ENCODE measurements at regions not wholly inside any gene's neighbourhood (a gene's known extent, or its start where the extent isn't known, plus 50 kb on each side); places are given as distances from the start of the nearest gene placed in this dataset.

DNA sequence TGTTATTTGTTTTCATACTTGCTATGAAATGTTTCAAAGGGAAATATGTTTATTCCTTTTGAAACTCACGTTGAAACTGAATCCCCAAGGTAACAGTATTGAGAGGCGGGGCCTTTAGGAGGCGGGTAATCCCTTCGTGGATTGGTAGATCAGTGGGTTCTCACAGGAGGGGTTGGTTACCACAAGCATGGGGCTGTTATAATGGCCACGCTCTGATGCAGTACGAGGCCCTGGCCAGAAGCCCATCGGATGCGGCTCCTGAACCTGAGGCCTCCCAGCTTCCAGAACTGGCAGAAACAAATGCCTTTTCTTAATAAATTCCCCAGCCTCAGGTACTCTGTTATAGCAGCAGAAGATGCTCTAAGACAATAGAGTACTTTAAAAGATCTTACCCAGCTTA is 135.7 kb downstream of the ASB1 start:
- H3K36me3 ChIP-seq = no peaks in the 10 kb centered on the region
- ATAC-seq = no peak
- WGBS, 4 donors = 67 to 75% (median 73%) methylated on average over 8 of the region's 8 CpGs
- H3K27ac ChIP-seq = no peak overlapping the region
- intact Hi-C loops (cut with DNase I) = no loop called here
- peaks cover 0 to 19% (median 0%) of the 10 kb centered on the region in 9 donors for H3K27me3 ChIP-seq
- H3K9me3 ChIP-seq = no peaks in the 10 kb centered on the region
- peaks cover 0 to 7% (median 0%) of the 10 kb centered on the region in 12 donors for H3K4me1 ChIP-seq
- no peak for TF ChIP-seq POLR2A (IDR thresholded peaks at IDR 0.05)
- TF ChIP-seq, protein P1, sequence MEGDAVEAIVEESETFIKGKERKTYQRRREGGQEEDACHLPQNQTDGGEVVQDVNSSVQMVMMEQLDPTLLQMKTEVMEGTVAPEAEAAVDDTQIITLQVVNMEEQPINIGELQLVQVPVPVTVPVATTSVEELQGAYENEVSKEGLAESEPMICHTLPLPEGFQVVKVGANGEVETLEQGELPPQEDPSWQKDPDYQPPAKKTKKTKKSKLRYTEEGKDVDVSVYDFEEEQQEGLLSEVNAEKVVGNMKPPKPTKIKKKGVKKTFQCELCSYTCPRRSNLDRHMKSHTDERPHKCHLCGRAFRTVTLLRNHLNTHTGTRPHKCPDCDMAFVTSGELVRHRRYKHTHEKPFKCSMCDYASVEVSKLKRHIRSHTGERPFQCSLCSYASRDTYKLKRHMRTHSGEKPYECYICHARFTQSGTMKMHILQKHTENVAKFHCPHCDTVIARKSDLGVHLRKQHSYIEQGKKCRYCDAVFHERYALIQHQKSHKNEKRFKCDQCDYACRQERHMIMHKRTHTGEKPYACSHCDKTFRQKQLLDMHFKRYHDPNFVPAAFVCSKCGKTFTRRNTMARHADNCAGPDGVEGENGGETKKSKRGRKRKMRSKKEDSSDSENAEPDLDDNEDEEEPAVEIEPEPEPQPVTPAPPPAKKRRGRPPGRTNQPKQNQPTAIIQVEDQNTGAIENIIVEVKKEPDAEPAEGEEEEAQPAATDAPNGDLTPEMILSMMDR (IDR thresholded peaks at IDR 0.05) = no peak
- H3K4me3 ChIP-seq = no peak overlapping the region
- DNase-seq = no peak

DNA sequence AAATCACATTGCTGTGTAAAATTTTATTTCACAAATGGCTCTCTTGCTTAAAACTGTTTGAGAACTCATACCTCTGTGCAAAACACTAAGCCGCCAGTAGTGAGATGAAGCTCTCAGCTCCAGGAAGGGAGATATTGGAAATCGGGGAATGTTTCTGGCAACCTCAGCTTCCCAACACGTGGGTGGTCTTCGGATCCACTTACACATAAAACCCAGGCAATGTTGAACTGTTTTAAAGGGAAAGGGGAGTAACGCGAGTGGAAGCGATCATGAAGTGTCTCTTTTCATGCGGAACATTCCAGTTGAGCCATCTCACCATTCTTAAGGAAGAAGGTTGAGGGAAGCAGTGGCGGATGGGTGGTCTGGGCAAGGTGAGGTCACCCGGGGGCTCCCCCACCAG is 136.8 kb downstream of the ASB1 start:
- DNase-seq (no peak), ATAC-seq (no peak)
- TF ChIP-seq, protein P1 (IDR thresholded peaks at IDR 0.05) = no peak
- no peak for TF ChIP-seq POLR2A (IDR thresholded peaks at IDR 0.05)
- Histone ChIP-seq H3K4me3 (no peak overlapping the region), H3K4me1 (peaks cover 0 to 3% (median 0%) of the 10 kb centered on the region in 12 donors), H3K27ac (no peak overlapping the region), H3K27me3 (peaks cover 0 to 25% (median 0%) of the 10 kb centered on the region in 9 donors), H3K9me3 (no peaks in the 10 kb centered on the region), H3K36me3 (no peaks in the 10 kb centered on the region)
- intact Hi-C loops (cut with DNase I) = no loop called here
- 79 to 80% (median 79%) methylated on average over 10 of the region's 10 CpGs for WGBS, 4 donors

DNA sequence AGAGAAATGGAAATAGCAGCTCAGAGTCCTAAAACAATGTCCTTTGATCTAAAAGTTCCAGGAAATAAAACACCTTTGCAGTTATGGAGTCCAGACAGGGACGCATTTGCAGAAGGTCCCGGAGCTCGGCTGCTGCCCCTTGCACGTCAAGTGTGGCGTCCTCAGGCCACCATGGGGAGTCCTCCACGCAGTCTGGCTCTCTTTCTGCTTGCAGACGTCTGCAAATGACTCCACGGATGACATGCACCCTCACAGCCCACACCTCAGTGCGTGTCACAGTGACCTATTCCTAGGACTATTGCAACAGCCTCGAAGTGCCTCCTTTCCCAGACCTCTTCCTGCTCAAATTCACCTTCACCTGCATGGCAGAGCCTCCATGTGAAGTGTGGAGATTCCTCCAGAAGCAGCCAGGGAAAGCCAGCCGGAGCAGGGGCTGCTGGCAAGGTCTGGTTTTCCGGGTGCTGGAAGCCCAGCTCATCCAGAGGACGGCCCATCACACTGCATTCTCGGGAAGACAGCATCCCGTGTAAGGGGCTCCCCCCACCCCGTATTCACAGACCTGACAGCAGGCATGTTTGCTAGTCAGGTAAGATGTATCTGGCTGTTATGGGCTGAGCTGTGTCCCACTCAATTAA is 137.7 kb downstream of the ASB1 start:
- ATAC-seq (no peak), DNase-seq (no peak)
- intact Hi-C loops (cut with DNase I) = no loop called here
- no peak overlapping the region for H3K27ac ChIP-seq
- WGBS, 4 donors = 76 to 81% (median 79%) methylated on average over 8 to 16 of the region's 16 CpGs
- peaks cover 0 to 25% (median 0%) of the 10 kb centered on the region in 9 donors for H3K27me3 ChIP-seq
- no peaks in the 10 kb centered on the region for H3K4me1 ChIP-seq
- H3K9me3 ChIP-seq = no peaks in the 10 kb centered on the region
- no peaks in the 10 kb centered on the region for H3K36me3 ChIP-seq
- no peak for TF ChIP-seq POLR2A (IDR thresholded peaks at IDR 0.05)
- TF ChIP-seq, protein P1 (IDR thresholded peaks at IDR 0.05) = no peak
- H3K4me3 ChIP-seq = no peak overlapping the region

DNA sequence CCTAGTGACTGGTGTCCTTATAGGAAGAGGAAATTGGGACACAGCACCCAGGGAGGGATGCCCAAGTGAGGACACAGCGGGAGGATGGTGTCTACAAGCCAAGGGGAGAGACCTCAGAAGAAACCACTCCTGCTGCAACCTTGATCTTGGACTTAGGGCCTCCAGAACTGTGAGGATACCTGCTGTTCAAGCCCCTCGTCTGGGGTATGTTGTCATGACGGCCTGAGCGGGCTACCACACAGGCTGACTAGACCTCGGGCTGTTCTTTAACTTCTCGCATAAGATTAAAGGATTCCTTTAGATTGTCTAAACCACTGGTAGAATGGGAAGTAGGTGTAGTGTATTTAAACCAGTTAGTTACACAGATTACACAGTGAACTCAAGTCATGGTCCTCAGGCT is 138.3 kb downstream of the ASB1 start:
- Histone ChIP-seq H3K27me3 (peaks cover 0 to 25% (median 0%) of the 10 kb centered on the region in 9 donors), H3K27ac (no peak overlapping the region), H3K9me3 (no peaks in the 10 kb centered on the region), H3K4me1 (no peaks in the 10 kb centered on the region), H3K36me3 (no peaks in the 10 kb centered on the region), H3K4me3 (no peak overlapping the region)
- no peak for ATAC-seq
- no peak for DNase-seq
- intact Hi-C loops (cut with DNase I) = no loop called here
- 80 to 89% (median 82%) methylated on average over 6 of the region's 6 CpGs for WGBS, 4 donors
- no peak for TF ChIP-seq POLR2A (IDR thresholded peaks at IDR 0.05)
- TF ChIP-seq, protein P1 (IDR thresholded peaks at IDR 0.05) = no peak
